Smooth muscle cell (in vitro differentiated cells): ENCODE measurements at regions not wholly inside any gene's neighbourhood (a gene's known extent, or its start where the extent isn't known, plus 50 kb on each side); places are given as distances from the start of the nearest gene placed in this dataset.

Source experiments
- DNase-seq: peaks from one replicate; lab custom pipeline; 2025; ENCODE audit not compliant: unreplicated experiment; lab: John Stamatoyannopoulos, UW
- H2AFZ ChIP-seq: fragments of 200-600 bp; sonication (generic); 2 replicates; pipeline ENCODE4 v1.6.0; 2016; ENCODE audit warnings: antibody characterized with exemption, low read depth, mild to moderate bottlenecking
- H3F3A ChIP-seq: fragments of 200-600 bp; sonication (generic); 2 replicates; pipeline ENCODE4 v1.6.0; 2017; ENCODE audit warnings: antibody characterized with exemption, low read depth
- H3K27ac ChIP-seq: fragments of 200-600 bp; sonication (generic); 2 replicates; pipeline ENCODE4 v1.5.1; 2016; ENCODE audit warnings: low read depth, mild to moderate bottlenecking
- H3K27me3 ChIP-seq: fragments of 200-600 bp; sonication (generic); 2 replicates; pipeline ENCODE4 v1.6.1; 2016; ENCODE audit warnings: low read depth, mild to moderate bottlenecking
- H3K36me3 ChIP-seq: fragments of 200-600 bp; sonication (generic); 2 replicates; pipeline ENCODE4 v1.5.1; 2016; ENCODE audit warnings: low read depth
- H3K4me1 ChIP-seq: fragments of 200-600 bp; sonication (generic); 2 replicates; pipeline ENCODE4 v1.5.1; 2016; ENCODE audit warnings: low read depth
- H3K4me2 ChIP-seq: fragments of 200-600 bp; sonication (generic); 2 replicates; pipeline ENCODE4 v1.6.0; 2016; ENCODE audit warnings: mild to moderate bottlenecking
- H3K4me3 ChIP-seq: fragments of 200-600 bp; sonication (generic); 2 replicates; pipeline ENCODE4 v1.5.1; 2016; ENCODE audit warnings: mild to moderate bottlenecking
- H3K79me2 ChIP-seq: fragments of 200-600 bp; sonication (generic); 2 replicates; pipeline ENCODE4 v1.6.0; 2016; ENCODE audit warnings: low read depth, mild to moderate bottlenecking
- H3K9ac ChIP-seq: fragments of 200-600 bp; sonication (generic); 2 replicates; pipeline ENCODE4 v1.6.0; 2016; ENCODE audit warnings: low read depth
- H3K9me3 ChIP-seq: fragments of 200-600 bp; sonication (generic); replicated peaks from 2 replicates; pipeline ENCODE4 v1.5.1; 2016; ENCODE audit warnings: low read depth
- H4K20me1 ChIP-seq: fragments of 200-600 bp; sonication (generic); 2 replicates; pipeline ENCODE4 v1.6.0; 2016; ENCODE audit warnings: low read depth
- WGBS: methylation state at CpG from one replicate; pipeline ENCODE4 v1.1.7; 2016; ENCODE audit warnings: low lambda C conversion rate; 5-methylcytosine and 5-hydroxymethylcytosine counted together
- TF ChIP-seq, protein P1 (sequence below): fragments of 200-600 bp; sonication (generic); IDR thresholded peaks from 2 replicates; pipeline ENCODE4 v1.5.1; 2017; ENCODE audit warnings: borderline replicate concordance, mild to moderate bottlenecking, antibody characterized with exemption; ENCODE audit not compliant: insufficient read depth, poor library complexity, severe bottlenecking

DNA sequence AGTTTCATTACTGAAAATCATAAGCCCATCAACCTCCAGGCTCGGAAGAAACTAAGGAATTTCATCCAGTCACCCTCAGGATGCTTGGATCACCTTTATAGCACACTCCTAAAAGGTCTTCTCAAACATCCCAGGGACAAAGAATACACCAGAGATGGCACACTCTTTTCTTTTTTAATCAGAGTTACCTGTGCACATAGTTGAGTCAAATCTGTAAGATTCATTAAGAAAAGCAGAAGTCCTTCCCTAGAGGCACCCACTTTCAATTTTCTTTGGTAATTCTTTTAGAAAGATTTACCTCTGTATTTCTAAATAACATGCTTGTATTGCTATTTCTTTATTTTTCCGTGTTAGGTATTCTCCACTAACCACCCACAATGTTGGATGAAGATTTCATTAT, 50.6 kb upstream of the IL6 start:
- H3K27me3 ChIP-seq = no peaks in the 10 kb centered on the region
- H3K27ac ChIP-seq = no peak overlapping the region
- no peak overlapping the region for H2AFZ ChIP-seq
- 55% methylated on average over 2 of the region's 2 CpGs for WGBS
- H3K4me1 ChIP-seq = no peaks in the 10 kb centered on the region
- no peaks in the 10 kb centered on the region for H3K9me3 ChIP-seq
- TF ChIP-seq, protein P1, sequence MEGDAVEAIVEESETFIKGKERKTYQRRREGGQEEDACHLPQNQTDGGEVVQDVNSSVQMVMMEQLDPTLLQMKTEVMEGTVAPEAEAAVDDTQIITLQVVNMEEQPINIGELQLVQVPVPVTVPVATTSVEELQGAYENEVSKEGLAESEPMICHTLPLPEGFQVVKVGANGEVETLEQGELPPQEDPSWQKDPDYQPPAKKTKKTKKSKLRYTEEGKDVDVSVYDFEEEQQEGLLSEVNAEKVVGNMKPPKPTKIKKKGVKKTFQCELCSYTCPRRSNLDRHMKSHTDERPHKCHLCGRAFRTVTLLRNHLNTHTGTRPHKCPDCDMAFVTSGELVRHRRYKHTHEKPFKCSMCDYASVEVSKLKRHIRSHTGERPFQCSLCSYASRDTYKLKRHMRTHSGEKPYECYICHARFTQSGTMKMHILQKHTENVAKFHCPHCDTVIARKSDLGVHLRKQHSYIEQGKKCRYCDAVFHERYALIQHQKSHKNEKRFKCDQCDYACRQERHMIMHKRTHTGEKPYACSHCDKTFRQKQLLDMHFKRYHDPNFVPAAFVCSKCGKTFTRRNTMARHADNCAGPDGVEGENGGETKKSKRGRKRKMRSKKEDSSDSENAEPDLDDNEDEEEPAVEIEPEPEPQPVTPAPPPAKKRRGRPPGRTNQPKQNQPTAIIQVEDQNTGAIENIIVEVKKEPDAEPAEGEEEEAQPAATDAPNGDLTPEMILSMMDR = no peak
- H3K36me3 ChIP-seq = no peaks in the 10 kb centered on the region
- peak overlapping the region; percentile 0 for H3K4me2 ChIP-seq
- H3K9ac ChIP-seq = no peak overlapping the region
- H4K20me1 ChIP-seq = no peaks in the 10 kb centered on the region
- no peak overlapping the region for H3K4me3 ChIP-seq
- H3F3A ChIP-seq = peaks cover 6% of the 10 kb centered on the region
- no peaks in the 10 kb centered on the region for H3K79me2 ChIP-seq
- DNase-seq = no peak

DNA sequence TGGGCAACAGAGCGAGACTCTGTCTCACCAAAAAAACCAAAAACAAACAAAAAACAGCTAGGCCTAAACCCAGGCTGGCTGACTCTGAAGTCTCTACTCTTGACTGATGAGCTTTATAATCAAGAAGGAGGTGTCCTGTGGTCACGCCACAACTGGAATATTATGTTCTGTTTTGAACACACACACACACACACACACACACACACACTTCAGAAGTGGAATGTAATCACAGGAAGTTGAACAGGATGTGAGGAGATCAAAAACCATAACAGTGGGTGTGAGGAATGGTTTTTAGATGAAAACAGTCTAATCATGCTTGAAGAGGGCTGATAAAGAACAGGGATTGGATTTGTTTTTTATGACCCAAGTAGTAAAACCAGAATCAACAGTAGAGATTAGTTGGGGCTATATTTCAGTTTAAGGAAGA, 51.1 kb upstream of the IL6 start:
- H4K20me1 ChIP-seq = no peaks in the 10 kb centered on the region
- no peak overlapping the region for H3K4me3 ChIP-seq
- peaks cover 6% of the 10 kb centered on the region for H3F3A ChIP-seq
- 20% methylated on average over 2 of the region's 2 CpGs for WGBS
- no peak overlapping the region for H3K27ac ChIP-seq
- TF ChIP-seq, protein P1 = no peak
- H3K4me2 ChIP-seq = peak overlapping the region; percentile 0
- no peaks in the 10 kb centered on the region for H3K36me3 ChIP-seq
- H2AFZ ChIP-seq = no peak overlapping the region
- no peaks in the 10 kb centered on the region for H3K9me3 ChIP-seq
- no peaks in the 10 kb centered on the region for H3K27me3 ChIP-seq
- H3K79me2 ChIP-seq = no peaks in the 10 kb centered on the region
- H3K4me1 ChIP-seq = no peaks in the 10 kb centered on the region
- DNase-seq = no peak
- H3K9ac ChIP-seq = no peak overlapping the region

DNA sequence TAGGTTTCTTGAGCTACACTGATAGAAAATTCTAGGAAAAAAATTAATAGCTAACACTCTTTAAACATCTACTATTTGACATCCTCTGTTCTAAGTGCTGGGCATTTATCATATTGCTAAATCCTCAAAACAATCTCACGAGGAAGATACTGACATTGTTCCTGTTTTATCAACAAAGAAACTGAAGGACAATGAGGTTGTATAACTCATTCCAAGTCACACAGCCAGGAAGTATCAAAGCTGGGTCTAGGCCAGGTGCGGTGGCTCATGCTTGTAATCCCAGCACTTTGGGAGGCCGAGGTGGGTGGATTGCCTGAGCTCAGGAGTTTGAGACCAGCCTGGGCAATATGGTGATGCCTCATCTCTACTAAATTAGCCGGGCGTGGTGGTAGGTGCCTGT, 51.6 kb upstream of the IL6 start:
- no peaks in the 10 kb centered on the region for H3K36me3 ChIP-seq
- H3K9ac ChIP-seq = no peak overlapping the region
- H3F3A ChIP-seq = peaks cover 6% of the 10 kb centered on the region
- H2AFZ ChIP-seq = no peak overlapping the region
- H3K4me3 ChIP-seq = no peak overlapping the region
- TF ChIP-seq, protein P1 = no peak
- H3K27me3 ChIP-seq = no peaks in the 10 kb centered on the region
- no peak overlapping the region for H3K4me2 ChIP-seq
- 85% methylated on average over 5 of the region's 5 CpGs for WGBS
- no peaks in the 10 kb centered on the region for H3K4me1 ChIP-seq
- H3K27ac ChIP-seq = no peak overlapping the region
- H4K20me1 ChIP-seq = no peaks in the 10 kb centered on the region
- no peaks in the 10 kb centered on the region for H3K79me2 ChIP-seq
- DNase-seq = no peak
- no peaks in the 10 kb centered on the region for H3K9me3 ChIP-seq

DNA sequence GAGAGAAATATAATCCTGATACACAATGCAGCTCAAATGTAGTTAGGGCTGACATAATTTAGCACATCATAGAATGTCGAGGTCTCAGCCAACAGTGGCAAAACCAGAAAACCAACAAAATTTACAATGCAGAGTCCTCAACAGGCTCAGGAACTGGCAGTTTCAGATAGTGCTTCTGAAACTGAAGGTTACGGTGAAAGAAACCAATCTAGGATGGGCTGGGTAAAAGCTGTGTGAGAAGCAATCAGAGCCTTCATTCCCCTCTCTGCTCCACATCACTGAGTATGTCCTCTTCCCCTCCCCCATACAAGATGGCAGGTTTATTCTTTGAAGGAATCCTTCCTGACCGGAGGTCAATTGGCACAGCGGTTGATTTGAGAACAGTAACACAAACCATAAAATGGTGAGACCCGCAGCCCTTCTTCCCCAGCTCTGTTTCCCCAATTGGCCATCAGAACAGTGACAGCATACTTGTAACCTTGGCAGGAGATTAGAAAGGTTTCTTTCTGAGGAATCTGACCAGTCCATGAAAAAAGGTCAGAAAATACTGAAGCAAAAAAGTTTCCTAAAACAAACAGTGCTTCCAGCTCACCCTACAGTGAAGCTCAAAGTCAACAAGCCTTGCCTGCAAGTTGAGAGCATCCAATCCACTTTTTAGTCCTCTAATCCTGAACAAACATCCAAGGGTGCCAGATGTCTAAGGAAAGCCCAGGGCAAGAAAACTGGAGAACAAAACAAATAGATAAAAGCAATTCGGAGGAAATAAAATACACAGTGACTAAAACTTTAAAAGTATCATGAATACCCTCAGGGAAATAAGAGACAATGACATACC, 53.9 kb upstream of the IL6 start:
- H3K79me2 ChIP-seq = no peaks in the 10 kb centered on the region
- no peaks in the 10 kb centered on the region for H3K9me3 ChIP-seq
- no peak overlapping the region for H3K4me2 ChIP-seq
- H3F3A ChIP-seq = peaks cover 6% of the 10 kb centered on the region
- H3K4me3 ChIP-seq = no peak overlapping the region
- no peak for DNase-seq
- no peak overlapping the region for H3K9ac ChIP-seq
- no peaks in the 10 kb centered on the region for H3K4me1 ChIP-seq
- WGBS = 43% methylated on average over 6 of the region's 6 CpGs
- TF ChIP-seq, protein P1 = no peak
- H3K27me3 ChIP-seq = no peaks in the 10 kb centered on the region
- H3K27ac ChIP-seq = no peak overlapping the region
- peak overlapping the region; percentile 49 for H2AFZ ChIP-seq
- H4K20me1 ChIP-seq = no peaks in the 10 kb centered on the region
- no peaks in the 10 kb centered on the region for H3K36me3 ChIP-seq
